Suppressor macrophage (primary cell): ENCODE measurements at regions not wholly inside any gene's neighbourhood (a gene's known extent, or its start where the extent isn't known, plus 50 kb on each side); places are given as distances from the start of the nearest gene placed in this dataset.

Experiments
- DNase-seq, 4 experiments: peaks; one replicate each; pipeline ENCODE4 v3.0.0-alpha.2; 2020 to 2022

DNA sequence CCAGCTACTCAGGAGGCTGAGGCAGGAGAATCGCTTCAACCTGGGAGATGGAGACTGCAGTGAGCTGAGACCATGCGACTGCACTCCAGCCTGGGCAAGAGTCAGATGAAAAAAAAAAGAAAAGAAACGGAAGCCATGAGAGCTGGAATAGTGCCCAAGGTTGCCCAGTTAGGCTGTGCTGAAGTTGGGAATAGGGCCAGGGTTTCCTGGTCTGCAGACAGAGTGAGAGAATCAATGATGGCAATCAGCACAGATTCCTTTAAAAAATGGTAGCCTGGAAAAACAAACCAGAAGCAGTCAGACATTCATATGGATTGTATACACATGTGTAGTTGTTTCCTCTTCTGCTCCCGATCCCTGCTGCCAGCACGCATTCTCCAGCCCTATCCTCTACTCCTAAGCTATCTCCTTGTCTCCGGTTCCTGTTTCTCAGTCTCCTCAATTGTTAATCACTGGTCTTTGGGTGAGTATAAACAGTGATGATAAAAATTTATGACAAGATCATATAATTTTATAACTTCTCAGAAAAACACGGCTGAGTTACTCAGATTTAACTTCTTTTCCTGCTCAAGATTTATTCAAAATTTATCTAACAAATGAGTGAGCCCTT is 316.2 kb upstream of the UMPS start:
- no peak for DNase-seq

- DNase-seq = no peak
Measured at GRCh38 chr3:124415446-124415960, 314.7 kb upstream of the UMPS start.

- no peak for DNase-seq
Measured at GRCh38 chr3:124419303-124419702, 310.9 kb upstream of the UMPS start.

DNA sequence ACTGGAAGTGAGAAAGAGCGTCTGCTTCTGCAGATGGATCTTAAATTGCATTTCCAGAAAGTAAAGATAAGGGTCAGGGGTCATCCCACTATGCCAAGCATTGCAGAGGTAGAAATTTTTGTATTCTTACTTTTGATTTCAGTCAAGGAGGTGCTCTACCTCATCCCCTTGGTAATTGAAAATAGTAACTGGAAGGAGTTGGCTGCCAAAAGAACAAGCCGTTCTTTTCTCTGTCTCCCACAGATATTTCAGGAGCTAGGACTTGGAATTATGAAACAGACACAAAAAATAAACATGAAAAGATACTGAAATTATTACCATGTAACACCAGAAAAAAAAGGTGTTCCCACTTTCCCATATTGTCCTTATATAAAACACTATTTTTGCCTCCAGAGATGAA is 309.9 kb upstream of the UMPS start:
- DNase-seq = no peak

DNA sequence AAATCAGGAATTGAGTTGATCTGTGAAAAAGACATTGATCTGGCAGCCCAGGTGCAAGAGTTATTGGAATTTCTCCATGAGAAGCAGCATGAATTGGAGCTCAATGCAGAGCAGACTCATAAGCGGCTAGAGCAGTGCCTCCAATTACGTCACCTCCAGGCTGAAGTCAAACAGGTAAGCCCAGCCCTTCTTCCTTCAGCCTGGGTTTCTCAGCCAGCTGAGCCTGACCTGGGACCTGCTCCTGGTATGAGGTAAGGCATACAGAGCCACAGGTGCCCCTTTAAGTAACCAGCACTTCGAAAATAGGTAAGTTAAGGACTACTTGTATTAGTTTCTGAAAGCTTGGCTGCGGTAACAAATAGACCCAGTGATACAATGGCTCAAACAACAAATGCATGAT is 307.4 kb upstream of the UMPS start:
- no peak for DNase-seq

GRCh38 chr3:124424396-124424795 is 305.9 kb upstream of the UMPS start:
- no peak for DNase-seq

DNA sequence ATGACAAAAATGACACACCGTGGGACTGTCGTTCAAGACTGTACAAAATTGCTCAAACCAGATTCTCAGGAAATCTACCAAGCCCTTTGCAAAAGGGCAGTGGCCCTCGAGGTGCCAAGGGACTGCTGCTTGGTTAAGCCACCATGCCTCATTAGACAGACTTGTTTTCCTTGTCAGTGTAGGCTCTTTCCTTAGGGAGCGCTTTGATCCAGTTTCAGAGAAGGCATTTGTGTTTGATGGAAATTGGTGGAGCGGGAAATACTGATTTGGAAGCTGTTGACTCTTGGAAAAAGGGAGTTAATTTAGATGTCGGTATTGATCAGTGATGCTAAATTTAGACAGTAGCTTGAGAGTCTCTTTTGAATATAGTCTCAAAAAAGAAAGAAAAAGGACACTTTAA is 304.3 kb upstream of the UMPS start:
- DNase-seq = no peak

- peak in 1 of 4 experiments; percentile 2 for DNase-seq
Measured at GRCh38 chr3:124428372-124429128, 301.7 kb upstream of the UMPS start.

GRCh38 chr3:124429129-124429815 is 301.0 kb upstream of the UMPS start:
- DNase-seq = peak in 1 of 4 experiments; percentile 6

GRCh38 chr3:124431331-124431994 is 298.8 kb upstream of the UMPS start:
- no peak for DNase-seq

GRCh38 chr3:124434176-124434575 is 296.1 kb upstream of the UMPS start:
- DNase-seq = no peak

- DNase-seq = no peak
Measured at GRCh38 chr3:124435467-124435866, 294.8 kb upstream of the UMPS start.

DNA sequence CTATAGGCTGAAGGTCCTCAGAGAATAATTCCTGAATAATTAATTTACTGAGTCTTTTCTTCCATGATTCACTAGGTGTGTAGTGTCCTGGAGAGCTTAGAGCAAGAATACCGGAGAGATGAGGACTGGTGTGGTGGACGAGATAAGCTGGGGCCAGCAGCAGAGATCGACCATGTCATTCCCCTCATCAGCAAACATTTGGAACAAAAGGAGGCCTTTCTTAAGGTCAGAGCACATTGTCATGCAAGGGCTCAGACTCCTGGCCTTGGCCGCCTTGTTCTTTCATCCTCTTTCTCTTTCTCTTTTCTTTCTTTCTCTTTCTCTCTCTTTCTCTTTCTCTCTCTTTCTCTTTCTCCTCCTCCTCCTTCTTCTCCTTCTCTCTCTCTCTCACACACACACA is 291.4 kb upstream of the UMPS start:
- DNase-seq = no peak

DNA sequence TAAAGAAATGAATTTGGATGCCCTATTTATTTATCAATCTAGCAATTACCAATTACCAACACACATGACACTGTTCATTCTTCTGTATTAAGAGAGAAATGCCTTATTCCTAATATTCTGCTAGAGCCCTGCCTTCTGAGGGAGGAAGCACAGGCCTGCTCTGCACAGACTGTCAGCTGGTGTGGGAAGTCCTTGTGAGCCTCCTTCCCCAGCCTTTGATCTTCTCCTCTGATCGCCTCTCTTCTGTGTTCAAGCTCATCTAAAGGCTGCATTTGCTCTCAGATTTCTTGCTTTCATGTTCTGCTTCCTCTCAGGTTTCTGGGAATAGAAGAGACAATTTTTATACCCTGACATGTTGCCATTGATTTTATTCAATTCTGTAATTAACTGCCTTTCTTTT is 290.6 kb upstream of the UMPS start:
- DNase-seq = no peak

DNA sequence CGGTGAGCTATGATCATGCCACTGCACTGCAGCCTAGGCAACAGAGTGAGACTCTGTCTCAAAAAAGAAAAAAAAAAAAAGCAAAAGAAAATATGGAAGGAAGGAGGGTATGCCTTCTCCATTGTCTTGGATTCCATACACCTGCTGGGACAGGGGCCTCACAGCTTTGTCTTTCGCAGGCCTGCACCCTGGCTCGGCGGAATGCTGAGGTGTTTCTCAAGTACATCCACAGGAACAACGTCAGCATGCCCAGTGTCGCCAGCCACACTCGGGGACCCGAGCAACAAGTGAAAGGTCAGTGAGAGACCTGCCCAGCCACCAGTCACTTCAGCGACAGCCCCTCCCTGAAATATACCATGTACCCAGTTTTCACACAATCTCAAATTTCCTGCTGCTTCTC is 288.5 kb upstream of the UMPS start:
- no peak for DNase-seq

GRCh38 chr3:124442463-124442862 is 287.8 kb upstream of the UMPS start:
- no peak for DNase-seq

DNA sequence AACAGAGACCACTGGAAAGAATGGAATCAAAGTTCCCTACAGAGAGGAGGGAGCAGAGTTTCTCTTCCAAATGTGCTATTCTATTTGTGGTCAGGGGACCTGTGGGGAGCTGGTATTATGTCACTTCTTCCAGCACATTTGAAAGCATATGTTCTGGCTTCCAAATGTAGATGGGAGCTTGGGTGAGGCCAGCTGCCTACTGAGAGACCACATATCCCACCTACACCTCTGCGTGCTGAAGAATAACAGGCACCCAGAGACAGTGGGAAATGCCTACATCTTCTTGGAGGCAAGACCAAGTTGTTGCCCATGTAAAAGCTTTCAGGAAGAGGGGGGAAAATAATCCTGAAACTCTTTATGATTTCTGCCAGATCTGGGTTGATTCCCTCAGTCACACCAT is 286.8 kb upstream of the UMPS start:
- DNase-seq = no peak

GRCh38 chr3:124444075-124444474 is 286.2 kb upstream of the UMPS start:
- no peak for DNase-seq

GRCh38 chr3:124444896-124445295 is 285.4 kb upstream of the UMPS start:
- no peak for DNase-seq

DNA sequence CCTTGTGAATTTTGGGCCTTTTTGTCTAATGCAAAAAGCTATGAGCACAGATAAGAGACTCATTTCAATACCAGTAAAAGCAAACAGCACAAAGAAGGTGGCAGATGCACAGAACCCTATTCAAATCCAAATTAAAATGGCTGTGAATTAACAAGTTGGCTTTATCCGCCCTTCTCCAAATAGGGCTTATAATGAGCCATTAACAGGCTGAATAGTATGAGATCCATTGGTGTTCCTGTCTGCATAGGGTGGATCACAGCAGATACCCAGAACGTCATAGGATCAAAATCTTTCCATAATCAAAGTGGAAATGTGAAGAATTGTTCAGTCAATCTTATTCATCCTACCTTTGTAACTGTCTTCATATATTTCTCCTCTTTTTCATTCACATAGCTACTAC is 282.4 kb upstream of the UMPS start:
- DNase-seq = no peak

DNA sequence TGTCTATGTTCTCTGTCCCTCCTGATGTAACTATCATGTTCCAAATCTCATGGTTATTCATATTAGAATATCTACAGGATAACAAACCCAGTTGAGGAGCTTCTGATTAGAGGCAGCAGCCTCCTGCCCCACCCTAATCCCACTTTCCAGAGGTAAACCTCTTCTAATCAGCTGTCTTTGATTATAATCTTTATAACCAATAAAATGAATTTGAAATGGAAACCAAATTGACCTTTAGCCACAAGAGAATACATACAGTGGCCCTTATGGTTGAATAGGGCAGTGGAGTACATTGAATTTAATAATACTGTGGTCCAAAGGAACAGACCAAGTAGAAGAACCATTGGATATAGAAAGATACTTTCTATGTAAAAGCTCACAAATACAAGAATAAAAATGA is 281.3 kb upstream of the UMPS start:
- no peak for DNase-seq

DNA sequence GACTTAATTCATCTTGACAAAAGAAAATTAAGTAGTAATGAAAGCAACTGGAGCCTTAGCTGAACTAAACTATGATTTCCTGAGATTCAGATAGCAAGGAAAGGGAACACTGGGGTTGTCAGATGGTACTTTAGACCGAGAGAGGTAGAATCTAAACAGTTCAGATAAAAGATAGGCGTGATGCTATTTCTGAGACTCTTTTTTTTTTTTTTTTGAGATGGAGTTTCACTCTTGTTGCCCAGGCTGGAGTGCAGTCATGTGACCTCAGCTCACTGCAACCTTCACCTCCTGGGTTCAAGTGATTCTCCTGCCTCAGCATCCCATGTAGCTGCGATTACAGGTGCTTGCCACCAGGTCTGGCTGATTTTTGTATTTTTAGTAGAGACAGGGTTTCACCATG is 279.9 kb upstream of the UMPS start:
- DNase-seq = no peak

DNA sequence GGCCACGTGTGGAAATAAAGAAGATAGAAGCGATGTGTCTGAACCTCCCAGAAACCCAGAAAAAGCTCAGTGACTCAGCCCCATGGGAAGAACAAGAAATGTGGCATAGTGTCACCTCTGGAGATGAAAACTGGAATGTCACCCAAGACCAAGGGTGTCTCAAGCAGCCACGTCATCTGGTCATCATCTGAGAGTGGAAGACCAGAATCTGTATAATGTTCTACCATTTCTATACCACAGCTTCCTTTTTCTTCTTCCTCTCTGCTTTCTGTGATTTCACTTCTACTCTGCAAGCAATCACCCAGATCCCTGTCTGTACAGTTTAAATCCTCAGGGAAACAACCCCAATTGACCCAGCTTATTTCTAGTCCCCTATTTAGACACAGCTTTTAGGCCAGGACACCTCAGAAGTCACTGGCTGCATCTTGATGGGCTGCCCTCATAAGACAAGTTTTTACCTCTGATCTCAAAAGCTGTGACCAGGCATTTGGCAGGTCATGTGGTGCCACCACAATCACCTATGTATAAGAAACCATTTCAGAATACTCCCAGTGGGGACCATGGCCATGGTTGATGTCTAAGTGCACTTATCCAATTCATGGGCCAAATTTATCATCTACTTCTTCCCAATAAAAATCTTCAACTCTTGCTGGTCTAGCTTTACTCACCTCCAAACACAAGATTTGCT is 278.5 kb upstream of the UMPS start:
- DNase-seq = peak; percentile 49 to 66 (median 52)
